HG02588 (cell line): ENCODE measurements at regions not wholly inside any gene's neighbourhood (a gene's known extent, or its start where the extent isn't known, plus 50 kb on each side); places are given as distances from the start of the nearest gene placed in this dataset.
"Not testable (repeated sequence)": the region's sequence is repeated elsewhere in the genome, so short reads cannot be mapped to it uniquely, and the experiment has no call there.

ENCODE experiments used
- ATAC-seq: cut with Tn5 transposase; IDR thresholded peaks from one replicate; pipeline ENCODE4 v1.9.1; 2021; ENCODE audit warnings: mild to moderate bottlenecking, moderate library complexity; ENCODE audit not compliant: unreplicated experiment

GRCh38 chr9:38259056-38259455 lies 133.4 kb upstream of the ALDH1B1 start:
- no peak for ATAC-seq

GRCh38 chr9:38257626-38258215 lies 134.8 kb upstream of the ALDH1B1 start:
- no peak for ATAC-seq

- ATAC-seq, result no peak
These were observed 136.0 kb upstream of the ALDH1B1 start for GRCh38 chr9:38256461-38256860.

- no peak for ATAC-seq
These were observed 136.9 kb upstream of the ALDH1B1 start for GRCh38 chr9:38255599-38255998.

- ATAC-seq, result no peak
These were observed 137.7 kb upstream of the ALDH1B1 start for GRCh38 chr9:38254756-38255155.

GRCh38 chr9:38254151-38254550 lies 138.4 kb upstream of the ALDH1B1 start:
- no peak for ATAC-seq

- ATAC-seq, result no peak
These were observed 139.3 kb upstream of the ALDH1B1 start for GRCh38 chr9:38253200-38253599.

GRCh38 chr9:38251036-38251860 lies 141.3 kb upstream of the ALDH1B1 start:
- ATAC-seq, result no peak

GRCh38 chr9:38250279-38251035 lies 142.0 kb upstream of the ALDH1B1 start:
- no peak for ATAC-seq

- ATAC-seq, result no peak
These were observed 142.8 kb upstream of the ALDH1B1 start for GRCh38 chr9:38249587-38250210.

- ATAC-seq, result no peak
These were observed 143.5 kb upstream of the ALDH1B1 start for GRCh38 chr9:38249049-38249448.

GRCh38 chr9:38246833-38247232 lies 145.7 kb upstream of the ALDH1B1 start:
- no peak for ATAC-seq

GRCh38 chr9:38244971-38245370 lies 147.5 kb upstream of the ALDH1B1 start:
- no peak for ATAC-seq

- no peak for ATAC-seq
These were observed 148.5 kb upstream of the ALDH1B1 start for GRCh38 chr9:38243993-38244392.

- not testable (repeated sequence) for ATAC-seq
These were observed 150.4 kb upstream of the ALDH1B1 start for GRCh38 chr9:38242151-38242550.

- no peak for ATAC-seq
These were observed 152.5 kb upstream of the ALDH1B1 start for GRCh38 chr9:38240051-38240450.

GRCh38 chr9:38235244-38235643 lies 157.3 kb upstream of the ALDH1B1 start:
- ATAC-seq, result no peak

GRCh38 chr9:38234479-38235170 lies 157.9 kb upstream of the ALDH1B1 start:
- no peak for ATAC-seq

- ATAC-seq, result no peak
These were observed 158.6 kb upstream of the ALDH1B1 start for GRCh38 chr9:38233796-38234355.

GRCh38 chr9:38233343-38233742 lies 159.2 kb upstream of the ALDH1B1 start:
- ATAC-seq, result no peak
